Gastrocnemius medialis (tissue), 4 donors: ENCODE measurements at regions not wholly inside any gene's neighbourhood (a gene's known extent, or its start where the extent isn't known, plus 50 kb on each side); places are given as distances from the start of the nearest gene placed in this dataset.

Experiments used
- ATAC-seq, 2 donors: fragments of 150-250 bp; one replicate each; pipeline ENCODE4 v1.9.1; 2016
- DNase-seq, 2 donors: peaks; one replicate each; pipeline ENCODE4 v3.0.0-alpha.2; 2019
- H3K27ac ChIP-seq, 4 donors: fragments of 200-600 bp; sonication (generic); 1 replicate in 1 of 4; 2 replicates in 3 of 4; pipeline ENCODE4 v1.5.1; 2016 to 2018; ENCODE audit warnings: mild to moderate bottlenecking in 2 of 4, moderate library complexity in 1 of 4
- H3K27me3 ChIP-seq, 3 donors: fragments of 200-600 bp; sonication (generic) in 2 of 3; 1 replicate in 1 of 3; 2 replicates in 2 of 3; pipeline versions ENCODE4 v1.5.1 to v1.6.0; 2016 to 2019; ENCODE audit warnings: mild to moderate bottlenecking in 1 of 3, moderate library complexity in 1 of 3
- H3K36me3 ChIP-seq, 2 donors: fragments of 200-600 bp; sonication (generic) in 1 of 2; one replicate each; pipeline ENCODE4 v1.5.1; 2017 to 2018
- H3K4me1 ChIP-seq, 2 donors: fragments of 200-600 bp; sonication (generic) in 1 of 2; one replicate each; pipeline ENCODE4 v1.5.1; 2016 to 2017; ENCODE audit warnings: mild to moderate bottlenecking in 2 of 2
- H3K4me3 ChIP-seq, 4 donors: fragments of 200-600 bp; sonication (generic) in 3 of 4; 1 replicate in 1 of 4; 2 replicates in 3 of 4; pipeline ENCODE4 v1.5.1; 2016 to 2019; ENCODE audit warnings: mild to moderate bottlenecking in 2 of 4
- H3K9me3 ChIP-seq, 3 donors: fragments of 200-600 bp; sonication (generic) in 2 of 3; 1 replicate in 1 of 3; 2 replicates in 2 of 3; pipeline ENCODE4 v1.5.1; 2016 to 2019
- POLR2A ChIP-seq, 2 donors: fragments of 450-650 bp; IDR thresholded peaks; one replicate each; pipeline ENCODE4 v1.6.1; 2017; ENCODE audit warnings: antibody characterized with exemption in 2 of 2, mild to moderate bottlenecking in 2 of 2, moderate library complexity in 2 of 2
- in situ Hi-C, 4 donors: fragments of 200-750 bp; cut with MboI; loops; one replicate each; pipeline versions ENCODE4 v1.15.0 to v1.8.0; 2017; ENCODE audit warnings: low sequenced_read_pairs in 4 of 4
- intact Hi-C: fragments of 100-400 bp; cut with DNase I; formaldehyde crosslinking; loops from one replicate; pipeline ENCODE4 v1.15.1; 2023; ENCODE audit warnings: low total_unique reads
- TF ChIP-seq, protein P1 (sequence below), 5 experiments: fragments of 450-650 bp in 3 of 5; fragments of 200-600 bp in 2 of 5; sonication (generic) in 2 of 5; IDR thresholded peaks in 4 of 5; conservative IDR thresholded peaks in 1 of 5; 1 replicate in 4 of 5; 2 replicates in 1 of 5; pipeline ENCODE4 v1.5.1; 2016 to 2019; ENCODE audit warnings: antibody characterized with exemption in 5 of 5, mild to moderate bottlenecking in 3 of 5, moderate library complexity in 3 of 5

DNA sequence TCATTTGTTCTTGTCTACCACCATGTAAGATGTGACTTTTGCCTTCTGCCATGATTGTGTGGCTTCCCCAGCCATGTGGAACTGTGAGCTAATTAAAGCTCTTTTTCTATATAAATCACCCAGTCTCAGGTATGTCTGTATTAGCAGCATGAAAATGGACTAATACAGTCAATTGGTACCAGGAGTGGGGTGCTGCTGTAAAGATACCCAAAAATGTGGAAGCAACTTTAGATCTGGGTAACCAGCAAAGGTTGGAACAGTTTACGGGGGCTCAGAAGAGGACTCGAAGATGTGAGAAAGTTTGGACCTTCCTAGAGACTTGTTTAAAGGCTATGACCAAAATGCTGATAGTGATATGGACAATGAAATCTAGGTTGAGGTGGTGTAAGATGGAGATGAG lies 488.9 kb downstream of the ISL1 start:
- intact Hi-C loops: no loop called here
- no peak overlapping the region for H3K4me3 ChIP-seq
- TF ChIP-seq, protein P1, sequence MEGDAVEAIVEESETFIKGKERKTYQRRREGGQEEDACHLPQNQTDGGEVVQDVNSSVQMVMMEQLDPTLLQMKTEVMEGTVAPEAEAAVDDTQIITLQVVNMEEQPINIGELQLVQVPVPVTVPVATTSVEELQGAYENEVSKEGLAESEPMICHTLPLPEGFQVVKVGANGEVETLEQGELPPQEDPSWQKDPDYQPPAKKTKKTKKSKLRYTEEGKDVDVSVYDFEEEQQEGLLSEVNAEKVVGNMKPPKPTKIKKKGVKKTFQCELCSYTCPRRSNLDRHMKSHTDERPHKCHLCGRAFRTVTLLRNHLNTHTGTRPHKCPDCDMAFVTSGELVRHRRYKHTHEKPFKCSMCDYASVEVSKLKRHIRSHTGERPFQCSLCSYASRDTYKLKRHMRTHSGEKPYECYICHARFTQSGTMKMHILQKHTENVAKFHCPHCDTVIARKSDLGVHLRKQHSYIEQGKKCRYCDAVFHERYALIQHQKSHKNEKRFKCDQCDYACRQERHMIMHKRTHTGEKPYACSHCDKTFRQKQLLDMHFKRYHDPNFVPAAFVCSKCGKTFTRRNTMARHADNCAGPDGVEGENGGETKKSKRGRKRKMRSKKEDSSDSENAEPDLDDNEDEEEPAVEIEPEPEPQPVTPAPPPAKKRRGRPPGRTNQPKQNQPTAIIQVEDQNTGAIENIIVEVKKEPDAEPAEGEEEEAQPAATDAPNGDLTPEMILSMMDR (IDR thresholded peaks at IDR 0.05 in 4 of 5, conservative IDR thresholded peaks at IDR 0.05 in 1 of 5): no peak
- no peak for TF ChIP-seq POLR2A (IDR thresholded peaks at IDR 0.05)
- H3K9me3 ChIP-seq: no peaks in the 10 kb centered on the region
- in situ Hi-C loops: no loop called here
- ATAC-seq (no peak), DNase-seq (no peak)
- no peaks in the 10 kb centered on the region for H3K4me1 ChIP-seq
- no peaks in the 10 kb centered on the region for H3K27me3 ChIP-seq
- H3K36me3 ChIP-seq: no peaks in the 10 kb centered on the region
- no peak overlapping the region for H3K27ac ChIP-seq

DNA sequence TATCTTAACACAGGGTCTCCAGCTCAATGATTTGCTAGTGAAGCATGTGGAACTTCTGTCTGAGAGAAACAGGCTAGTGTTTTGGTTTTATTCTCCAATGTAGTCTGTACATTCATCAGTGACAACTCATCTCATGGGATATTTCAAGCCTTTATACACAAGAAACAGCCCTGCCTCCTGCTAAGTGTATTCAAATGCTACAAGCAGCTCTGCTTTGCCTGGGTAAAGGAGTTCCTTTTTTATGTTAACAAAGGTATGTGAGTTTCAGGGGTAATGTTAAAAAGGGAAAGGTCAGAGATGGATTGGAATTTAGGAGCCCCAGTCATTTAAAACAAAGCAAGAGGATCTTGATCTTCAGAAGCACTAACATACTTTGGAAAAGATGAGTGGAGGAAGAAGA lies 498.7 kb downstream of the ISL1 start:
- DNase-seq (no peak), ATAC-seq (no peak)
- in situ Hi-C loops (no loop called here), intact Hi-C loops (no loop called here)
- no peak for TF ChIP-seq POLR2A (IDR thresholded peaks at IDR 0.05)
- TF ChIP-seq, protein P1 (IDR thresholded peaks at IDR 0.05 in 4 of 5, conservative IDR thresholded peaks at IDR 0.05 in 1 of 5): no peak
- H3K36me3 ChIP-seq: no peaks in the 10 kb centered on the region
- no peaks in the 10 kb centered on the region for H3K9me3 ChIP-seq
- no peak overlapping the region for H3K4me3 ChIP-seq
- H3K27ac ChIP-seq: no peak overlapping the region
- no peaks in the 10 kb centered on the region for H3K4me1 ChIP-seq
- no peaks in the 10 kb centered on the region for H3K27me3 ChIP-seq

DNA sequence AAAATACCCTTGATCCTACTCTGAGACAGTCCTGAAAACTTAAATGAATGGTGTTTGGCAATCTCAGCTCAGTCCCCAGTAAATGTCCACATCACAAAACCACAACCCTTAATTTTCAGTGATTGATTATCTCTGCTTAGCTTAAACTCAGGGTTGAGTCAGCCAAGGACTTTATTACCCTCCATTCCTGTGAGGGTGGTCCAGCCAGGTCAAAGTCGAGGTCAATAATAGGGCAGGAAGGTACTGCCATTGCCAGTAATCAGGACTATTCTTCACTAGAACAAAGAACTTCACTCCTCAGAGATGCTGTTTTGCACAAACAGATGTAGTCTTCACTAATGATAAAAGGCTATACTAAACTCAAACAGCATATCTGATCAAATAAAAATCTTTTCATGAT lies 499.4 kb downstream of the ISL1 start:
- H3K27me3 ChIP-seq: no peaks in the 10 kb centered on the region
- intact Hi-C loops (no loop called here), in situ Hi-C loops (no loop called here)
- no peaks in the 10 kb centered on the region for H3K36me3 ChIP-seq
- no peak overlapping the region for H3K27ac ChIP-seq
- no peaks in the 10 kb centered on the region for H3K4me1 ChIP-seq
- no peaks in the 10 kb centered on the region for H3K9me3 ChIP-seq
- TF ChIP-seq, protein P1 (IDR thresholded peaks at IDR 0.05 in 4 of 5, conservative IDR thresholded peaks at IDR 0.05 in 1 of 5): no peak
- TF ChIP-seq POLR2A (IDR thresholded peaks at IDR 0.05): no peak
- ATAC-seq (no peak), DNase-seq (no peak)
- H3K4me3 ChIP-seq: no peak overlapping the region

DNA sequence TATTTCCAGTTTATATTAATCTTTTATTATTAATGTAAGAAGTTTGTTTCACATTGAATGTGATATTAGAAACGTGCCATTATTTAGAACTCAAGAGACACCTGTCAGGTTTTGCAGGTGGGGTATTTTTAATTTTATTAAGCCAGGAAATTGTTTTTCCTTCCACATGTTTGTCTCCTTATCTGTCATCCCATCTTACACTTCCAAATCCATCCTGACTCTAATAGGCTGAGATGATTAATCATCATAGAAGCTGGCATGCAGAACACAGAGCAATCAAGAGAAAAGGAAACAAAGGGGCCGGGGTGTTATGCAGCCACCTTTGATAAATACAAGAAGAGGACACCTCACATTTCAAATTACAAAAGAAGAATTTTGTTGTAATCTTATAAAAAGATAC lies 506.5 kb downstream of the ISL1 start:
- intact Hi-C loops: no loop called here

More for the DNA sequence above, 506.5 kb downstream of the ISL1 start:
- DNase-seq (no peak), ATAC-seq (no peak)
- H3K27ac ChIP-seq: no peak overlapping the region
- H3K4me3 ChIP-seq: no peak overlapping the region
- in situ Hi-C loops: no loop called here
- no peaks in the 10 kb centered on the region for H3K9me3 ChIP-seq
- no peaks in the 10 kb centered on the region for H3K36me3 ChIP-seq
- H3K27me3 ChIP-seq: no peaks in the 10 kb centered on the region
- TF ChIP-seq POLR2A (IDR thresholded peaks at IDR 0.05): no peak
- TF ChIP-seq, protein P1 (IDR thresholded peaks at IDR 0.05 in 4 of 5, conservative IDR thresholded peaks at IDR 0.05 in 1 of 5): no peak
- no peaks in the 10 kb centered on the region for H3K4me1 ChIP-seq
